PFSK-1 (cell line): ENCODE measurements at regions not wholly inside any gene's neighbourhood (a gene's known extent, or its start where the extent isn't known, plus 50 kb on each side); places are given as distances from the start of the nearest gene placed in this dataset.

Source experiments
- FOXP2 ChIP-seq: optimal IDR thresholded peaks from 2 replicates; pipeline ENCODE3; 2011; ENCODE audit warnings: borderline replicate concordance, control low read depth, inconsistent platforms; ENCODE audit not compliant: insufficient read depth; ENCODE audit errors: extremely low read length, extremely low read depth
- POLR2AphosphoS5 ChIP-seq: IDR thresholded peaks from 2 replicates; pipeline ENCODE4 v1.6.1; 2012; ENCODE audit warnings: low read depth, mild to moderate bottlenecking, control low read depth, low read length, moderate library complexity
- SIN3A ChIP-seq: IDR thresholded peaks from 2 replicates; pipeline ENCODE4 v1.6.1; 2012; ENCODE audit warnings: mild to moderate bottlenecking, low read length, moderate library complexity, borderline replicate concordance; ENCODE audit not compliant: insufficient read depth
- TAF1 ChIP-seq: IDR thresholded peaks from 2 replicates; pipeline ENCODE4 v1.6.1; 2012; ENCODE audit warnings: low read length, control low read depth, borderline replicate concordance; ENCODE audit not compliant: insufficient read depth
- TF ChIP-seq, protein P1 (sequence below), 2 experiments: IDR thresholded peaks; 2 replicates each; pipeline versions ENCODE4 v1.6.1 to v1.8.0; 2011 to 2012; ENCODE audit warnings: low read depth in 2 of 2, low read length in 2 of 2, control low read depth in 1 of 2, inconsistent platforms in 1 of 2, mild to moderate bottlenecking in 1 of 2, moderate library complexity in 1 of 2; ENCODE audit not compliant: insufficient read depth in 1 of 2

DNA sequence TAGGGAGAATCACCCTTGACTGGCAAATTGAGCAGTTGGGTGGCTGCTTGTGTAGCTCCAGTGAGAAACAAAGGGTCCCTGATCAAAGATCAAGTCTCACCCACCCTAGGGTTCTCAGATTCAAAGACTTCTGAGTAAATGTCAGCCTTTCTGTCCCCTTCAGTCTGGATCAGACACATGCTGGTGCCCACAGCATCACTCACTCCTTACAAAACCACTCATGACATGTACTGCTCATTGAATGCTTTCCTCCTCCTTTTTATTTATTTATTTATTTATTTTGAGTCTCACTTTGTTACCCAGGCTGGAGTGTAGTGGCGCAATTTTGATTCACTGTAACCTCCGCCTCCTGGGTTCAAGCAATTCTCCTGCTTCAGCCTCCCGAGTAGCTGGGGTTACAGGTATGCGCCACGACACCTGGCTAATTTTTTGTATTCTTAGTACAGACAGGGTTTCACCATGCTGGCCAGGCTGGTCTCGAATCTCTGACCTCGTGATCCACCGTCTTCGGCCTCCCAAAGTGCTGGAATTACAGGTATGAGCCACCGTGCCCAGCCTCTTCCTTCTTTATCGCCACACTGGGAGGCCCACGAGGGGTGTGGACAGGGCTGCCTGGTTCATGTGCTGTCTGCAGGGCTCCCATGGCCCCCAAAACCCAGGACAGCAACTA is 462.0 kb upstream of the MAF start:
- no peak for TF ChIP-seq POLR2AphosphoS5
- TF ChIP-seq, protein P1, sequence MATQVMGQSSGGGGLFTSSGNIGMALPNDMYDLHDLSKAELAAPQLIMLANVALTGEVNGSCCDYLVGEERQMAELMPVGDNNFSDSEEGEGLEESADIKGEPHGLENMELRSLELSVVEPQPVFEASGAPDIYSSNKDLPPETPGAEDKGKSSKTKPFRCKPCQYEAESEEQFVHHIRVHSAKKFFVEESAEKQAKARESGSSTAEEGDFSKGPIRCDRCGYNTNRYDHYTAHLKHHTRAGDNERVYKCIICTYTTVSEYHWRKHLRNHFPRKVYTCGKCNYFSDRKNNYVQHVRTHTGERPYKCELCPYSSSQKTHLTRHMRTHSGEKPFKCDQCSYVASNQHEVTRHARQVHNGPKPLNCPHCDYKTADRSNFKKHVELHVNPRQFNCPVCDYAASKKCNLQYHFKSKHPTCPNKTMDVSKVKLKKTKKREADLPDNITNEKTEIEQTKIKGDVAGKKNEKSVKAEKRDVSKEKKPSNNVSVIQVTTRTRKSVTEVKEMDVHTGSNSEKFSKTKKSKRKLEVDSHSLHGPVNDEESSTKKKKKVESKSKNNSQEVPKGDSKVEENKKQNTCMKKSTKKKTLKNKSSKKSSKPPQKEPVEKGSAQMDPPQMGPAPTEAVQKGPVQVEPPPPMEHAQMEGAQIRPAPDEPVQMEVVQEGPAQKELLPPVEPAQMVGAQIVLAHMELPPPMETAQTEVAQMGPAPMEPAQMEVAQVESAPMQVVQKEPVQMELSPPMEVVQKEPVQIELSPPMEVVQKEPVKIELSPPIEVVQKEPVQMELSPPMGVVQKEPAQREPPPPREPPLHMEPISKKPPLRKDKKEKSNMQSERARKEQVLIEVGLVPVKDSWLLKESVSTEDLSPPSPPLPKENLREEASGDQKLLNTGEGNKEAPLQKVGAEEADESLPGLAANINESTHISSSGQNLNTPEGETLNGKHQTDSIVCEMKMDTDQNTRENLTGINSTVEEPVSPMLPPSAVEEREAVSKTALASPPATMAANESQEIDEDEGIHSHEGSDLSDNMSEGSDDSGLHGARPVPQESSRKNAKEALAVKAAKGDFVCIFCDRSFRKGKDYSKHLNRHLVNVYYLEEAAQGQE (IDR thresholded peaks at IDR 0.05; ENCODE audit: insufficient read depth in 1 of 2, low read depth in 2 of 2, low read length in 2 of 2), result no peak
- TF ChIP-seq FOXP2, result no peak
- TF ChIP-seq SIN3A, result no peak
- no peak for TF ChIP-seq TAF1

DNA sequence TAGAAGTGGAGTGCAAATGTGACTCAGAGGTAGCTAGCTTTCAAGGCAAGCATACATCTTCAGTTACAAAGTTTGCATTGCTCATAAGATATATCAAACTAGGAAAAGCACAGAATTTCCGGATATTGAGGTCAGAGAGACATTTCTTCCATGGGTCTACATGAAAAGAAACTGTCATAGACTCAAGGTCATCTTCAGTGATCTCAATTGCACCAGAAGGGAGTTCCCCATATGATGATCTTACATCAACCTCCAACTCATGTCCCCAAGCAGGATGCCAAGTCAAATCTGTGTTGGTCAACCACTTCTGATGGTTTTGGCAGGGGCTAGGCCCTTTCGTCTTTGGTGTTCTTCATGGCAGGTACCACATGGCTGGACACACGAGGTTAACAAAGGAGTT is 459.9 kb upstream of the MAF start:
- TF ChIP-seq POLR2AphosphoS5, result no peak
- TF ChIP-seq SIN3A, result no peak
- TF ChIP-seq, protein P1 (IDR thresholded peaks at IDR 0.05; ENCODE audit: insufficient read depth in 1 of 2, low read depth in 2 of 2, low read length in 2 of 2), result no peak
- TF ChIP-seq FOXP2, result no peak
- no peak for TF ChIP-seq TAF1

DNA sequence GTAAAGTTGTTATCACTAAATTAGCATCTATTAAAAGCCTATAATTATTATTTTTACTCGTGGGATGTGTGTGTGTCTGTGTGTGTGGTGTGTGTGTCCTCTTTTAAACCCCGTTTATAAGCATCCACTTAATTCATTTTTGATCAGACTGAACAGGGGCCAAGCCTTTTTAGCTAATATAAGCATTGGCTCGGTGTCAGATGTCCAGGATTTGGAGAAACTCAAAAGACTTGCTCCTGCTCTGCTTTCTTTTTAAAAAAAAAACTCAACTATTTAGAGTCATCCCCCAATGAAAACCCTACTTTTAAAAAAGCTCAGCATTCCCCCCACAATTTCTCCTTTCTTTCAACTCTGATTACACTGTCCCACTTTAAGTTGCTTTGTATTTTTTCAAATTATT is 459.3 kb upstream of the MAF start:
- TF ChIP-seq TAF1, result no peak
- TF ChIP-seq, protein P1 (IDR thresholded peaks at IDR 0.05; ENCODE audit: insufficient read depth in 1 of 2, low read depth in 2 of 2, low read length in 2 of 2), result no peak
- no peak for TF ChIP-seq FOXP2
- no peak for TF ChIP-seq POLR2AphosphoS5
- no peak for TF ChIP-seq SIN3A

DNA sequence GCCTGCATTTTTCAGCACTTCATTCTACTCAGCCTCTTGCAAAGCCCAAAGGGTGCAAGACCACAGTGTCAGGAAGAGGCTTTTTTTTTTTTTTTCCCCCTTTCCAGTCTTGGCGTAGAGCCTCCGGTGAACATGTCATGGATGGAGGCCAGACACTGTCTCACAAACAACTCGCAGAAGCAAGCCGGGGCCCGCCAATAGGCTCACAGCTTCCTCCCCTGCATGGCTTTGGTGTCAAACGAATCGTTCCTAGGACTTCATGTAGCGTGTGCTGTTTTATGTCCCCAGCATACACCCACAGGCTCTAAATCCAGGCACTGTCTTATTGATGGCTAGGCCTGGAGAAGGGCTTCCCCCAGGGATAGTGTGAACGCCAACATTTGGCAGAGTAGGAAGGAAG is 457.7 kb upstream of the MAF start:
- TF ChIP-seq TAF1, result no peak
- TF ChIP-seq SIN3A, result no peak
- TF ChIP-seq POLR2AphosphoS5, result no peak

DNA sequence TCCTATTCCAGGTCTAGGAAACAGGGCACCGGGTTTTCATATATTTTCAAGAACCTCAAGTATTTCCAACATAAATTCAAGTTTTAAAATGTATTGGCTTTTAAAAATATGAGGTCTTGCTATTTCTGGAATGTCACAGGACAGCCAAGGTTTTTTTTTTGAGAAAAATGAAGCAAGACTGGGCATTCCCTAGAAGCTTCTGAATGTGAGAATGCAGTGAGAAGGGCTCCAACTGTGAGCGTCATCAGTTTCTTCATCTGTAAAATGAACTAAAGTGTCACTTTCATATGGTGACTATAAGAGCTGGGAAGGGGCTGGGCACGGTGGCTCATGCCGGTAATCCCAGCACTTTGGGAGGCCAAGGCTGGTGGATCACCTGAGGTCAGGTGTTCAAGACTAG is 455.8 kb upstream of the MAF start:
- TF ChIP-seq TAF1, result no peak
- no peak for TF ChIP-seq SIN3A
- TF ChIP-seq POLR2AphosphoS5, result no peak
- TF ChIP-seq, protein P1 (IDR thresholded peaks at IDR 0.05; ENCODE audit: insufficient read depth in 1 of 2, low read depth in 2 of 2, low read length in 2 of 2), result no peak
- TF ChIP-seq FOXP2, result no peak
